IMR-90 (cell line): ENCODE measurements at regions not wholly inside any gene's neighbourhood (a gene's known extent, or its start where the extent isn't known, plus 50 kb on each side); places are given as distances from the start of the nearest gene placed in this dataset.

Experiments
- ATAC-seq: fragments of 200-7000 bp; cut with Tn5 transposase; 2 replicates; pipeline ENCODE4 v1.9.1; 2020; ENCODE audit warnings: low read depth, mild to moderate bottlenecking, moderate library complexity
- BruUV-seq: library from RNA; stranded (reverse); fragments of 400-500 nt; replicated peaks from 2 replicates; lab custom pipeline; 2021; lab: Mats Ljungman, UMichigan
- CTCF ChIA-PET: fragments of 300-600 bp; formaldehyde crosslinking; extraction: SDS; loops from one replicate; lab custom pipeline; 2021; ENCODE audit warnings: antibody characterized with exemption; lab: Yijun Ruan, JAX
- POLR2A ChIA-PET: fragments of 300-600 bp; sonication (Branson Sonifier 250); formaldehyde crosslinking; loops from one replicate; lab custom pipeline; 2022; ENCODE audit warnings: antibody characterized with exemption; ENCODE audit not compliant: unreplicated experiment; lab: Charles Lee
- DNase-seq: peaks from one replicate; pipeline ENCODE4 v3.0.0; 2013
- H2AFZ ChIP-seq: replicated peaks from 2 replicates; pipeline ENCODE3; 2013; ENCODE audit warnings: low read length, mild to moderate bottlenecking; ENCODE audit not compliant: poor library complexity
- H2AK5ac ChIP-seq: 2 replicates; pipeline ENCODE4 v1.6.1; 2013; ENCODE audit warnings: low read depth, low read length, inconsistent platforms
- H2AK9ac ChIP-seq: replicated peaks from 2 replicates; pipeline ENCODE3; 2013; ENCODE audit warnings: mild to moderate bottlenecking, low read depth, low read length, moderate library complexity; ENCODE audit not compliant: poor library complexity
- H2BK120ac ChIP-seq: 2 replicates; pipeline ENCODE4 v1.6.1; 2013; ENCODE audit warnings: low read depth, low read length, inconsistent platforms
- H2BK15ac ChIP-seq: 3 replicates; pipeline ENCODE4 v1.6.1; 2013; ENCODE audit warnings: low read depth, low read length, inconsistent platforms
- H2BK20ac ChIP-seq: 2 replicates; pipeline ENCODE4 v1.6.1; 2013; ENCODE audit warnings: low read depth, mild to moderate bottlenecking, inconsistent platforms, low read length, moderate library complexity
- H2BK5ac ChIP-seq: 2 replicates; pipeline ENCODE4 v1.6.1; 2013; ENCODE audit warnings: mild to moderate bottlenecking, low read depth, low read length, inconsistent platforms; ENCODE audit not compliant: poor library complexity, severe bottlenecking
- H3K14ac ChIP-seq: replicated peaks from 2 replicates; pipeline ENCODE4 v1.6.1; 2013; ENCODE audit warnings: low read depth, low read length, inconsistent platforms
- H3K18ac ChIP-seq: 2 replicates; pipeline ENCODE4 v1.6.1; 2013; ENCODE audit warnings: low read depth, low read length, control low read depth
- H3K23ac ChIP-seq: 2 replicates; pipeline ENCODE4 v1.6.1; 2013; ENCODE audit warnings: low read depth, low read length, inconsistent platforms
- H3K27ac ChIP-seq: 2 replicates; pipeline ENCODE4 v1.5.1; 2013; ENCODE audit warnings: mild to moderate bottlenecking, control low read depth, low read length; ENCODE audit not compliant: insufficient read depth
- H3K27me3 ChIP-seq: 2 replicates; pipeline ENCODE4 v1.6.1; 2013; ENCODE audit warnings: low read length; ENCODE audit not compliant: control insufficient read depth, insufficient read depth
- H3K36me3 ChIP-seq: 2 replicates; pipeline ENCODE4 v1.6.1; 2013; ENCODE audit warnings: low read length, mixed read lengths; ENCODE audit not compliant: control insufficient read depth, insufficient read depth
- H3K4ac ChIP-seq: 2 replicates; pipeline ENCODE4 v1.6.1; 2013; ENCODE audit warnings: low read depth, low read length, inconsistent platforms
- H3K4me1 ChIP-seq: 2 replicates; pipeline ENCODE4 v1.6.1; 2013; ENCODE audit warnings: low read length, mixed read lengths; ENCODE audit not compliant: control insufficient read depth, insufficient read depth
- H3K4me2 ChIP-seq: 2 replicates; pipeline ENCODE4 v1.6.1; 2013; ENCODE audit warnings: low read depth, mild to moderate bottlenecking, control low read depth, low read length, moderate library complexity
- H3K4me3 ChIP-seq: 2 replicates; pipeline ENCODE4 v1.5.1; 2013; ENCODE audit warnings: low read depth, mild to moderate bottlenecking, control low read depth, low read length, moderate library complexity; ENCODE audit not compliant: insufficient read depth
- H3K56ac ChIP-seq: 2 replicates; pipeline ENCODE4 v1.6.1; 2013; ENCODE audit warnings: low read length, inconsistent platforms; ENCODE audit not compliant: insufficient read depth; ENCODE audit errors: extremely low read depth
- H3K79me1 ChIP-seq, 2 experiments: 2 replicates each; pipeline ENCODE4 v1.6.1; 2013; ENCODE audit warnings: low read length in 2 of 2, inconsistent platforms in 1 of 2, low read depth in 1 of 2
- H3K9ac ChIP-seq: 2 replicates; pipeline ENCODE4 v1.6.1; 2013; ENCODE audit warnings: low read depth, low read length, control low read depth
- H3K9me1 ChIP-seq: 2 replicates; pipeline ENCODE4 v1.6.1; 2013; ENCODE audit warnings: low read length, inconsistent platforms; ENCODE audit not compliant: insufficient read depth
- H3K9me3 ChIP-seq: 2 replicates; pipeline ENCODE4 v1.6.1; 2013; ENCODE audit warnings: low read length; ENCODE audit not compliant: control insufficient read depth, insufficient read depth
- H4K20me1 ChIP-seq: 2 replicates; pipeline ENCODE4 v1.6.1; 2013; ENCODE audit warnings: low read length, inconsistent platforms; ENCODE audit not compliant: insufficient read depth
- H4K5ac ChIP-seq: 2 replicates; pipeline ENCODE4 v1.6.1; 2013; ENCODE audit warnings: mild to moderate bottlenecking, low read depth, low read length, control low read depth
- H4K8ac ChIP-seq, 2 experiments: 2 replicates each; pipeline ENCODE4 v1.6.1; 2013; ENCODE audit warnings: low read depth in 2 of 2, low read length in 2 of 2, control low read depth in 1 of 2, inconsistent platforms in 1 of 2
- H4K91ac ChIP-seq: 2 replicates; pipeline ENCODE4 v1.6.1; 2013; ENCODE audit warnings: low read depth, low read length, inconsistent platforms; ENCODE audit not compliant: insufficient read depth
- BHLHE40 ChIP-seq: fragments of 150-350 bp; IDR thresholded peaks from 2 replicates; pipeline ENCODE4 v1.6.1; 2016; ENCODE audit warnings: mild to moderate bottlenecking, low read depth, low read length
- CEBPB ChIP-seq: IDR thresholded peaks from 2 replicates; pipeline ENCODE4 v1.6.1; 2012; ENCODE audit warnings: low read depth, low read length, improper control_type of control experiment
- CHD1 ChIP-seq: IDR thresholded peaks from 2 replicates; pipeline ENCODE4 v1.6.1; 2012; ENCODE audit warnings: low read depth, low read length, improper control_type of control experiment
- CTCF ChIP-seq: conservative IDR thresholded peaks from 2 replicates; pipeline ENCODE4 v1.5.1; 2012; ENCODE audit warnings: mild to moderate bottlenecking, low read depth, low read length, improper control_type of control experiment
- ELK1 ChIP-seq: fragments of 150-350 bp; IDR thresholded peaks from 2 replicates; pipeline ENCODE4 v1.6.1; 2016; ENCODE audit warnings: low read depth, mild to moderate bottlenecking, low read length, moderate library complexity, borderline replicate concordance
- FOS ChIP-seq: fragments of 150-350 bp; IDR thresholded peaks from 2 replicates; pipeline ENCODE4 v1.6.1; 2016; ENCODE audit warnings: low read depth, low read length
- MAFK ChIP-seq: IDR thresholded peaks from 2 replicates; pipeline ENCODE4 v1.6.1; 2012; ENCODE audit warnings: low read depth, low read length, improper control_type of control experiment
- MAZ ChIP-seq: IDR thresholded peaks from 2 replicates; pipeline ENCODE4 v1.6.1; 2012; ENCODE audit warnings: low read depth, mild to moderate bottlenecking, low read length, improper control_type of control experiment, moderate library complexity, borderline replicate concordance
- POLR2A ChIP-seq: IDR thresholded peaks from 2 replicates; pipeline ENCODE4 v1.6.1; 2012; ENCODE audit warnings: mild to moderate bottlenecking, low read depth, low read length
- SMC3 ChIP-seq: fragments of 150-350 bp; IDR thresholded peaks from 2 replicates; pipeline ENCODE4 v1.6.1; 2016; ENCODE audit warnings: low read depth, mild to moderate bottlenecking, antibody characterized with exemption, low read length, moderate library complexity
- USF2 ChIP-seq: fragments of 150-350 bp; IDR thresholded peaks from 2 replicates; pipeline ENCODE4 v1.6.1; 2017; ENCODE audit warnings: mild to moderate bottlenecking, antibody characterized with exemption, low read length, low read depth
- WGBS, 2 experiments: methylation state at CpG; one replicate each; pipeline versions ENCODE4 v1.1.5 to v1.1.7; 2013; ENCODE audit warnings: missing lambda C conversion rate in 2 of 2; ENCODE audit not compliant: insufficient read length in 1 of 2; ENCODE audit errors: extremely low coverage in 2 of 2; 5-methylcytosine and 5-hydroxymethylcytosine counted together
- dilution Hi-C: fragments of 300-500 bp; cut with HindIII; formaldehyde crosslinking; loops from one replicate; pipeline ENCODE4 v1.14.3; 2018; ENCODE audit warnings: low sequenced_read_pairs; ENCODE audit not compliant: unreplicated experiment
- in situ Hi-C: fragments of 300-500 bp; cut with MboI; formaldehyde crosslinking; loops from 3 replicates; pipeline ENCODE4 v1.14.3; 2019; ENCODE audit warnings: low sequenced_read_pairs, inconsistent platforms, mixed read lengths
- intact Hi-C: fragments of 100-400 bp; cut with micrococcal nuclease; formaldehyde crosslinking; loops from 2 replicates; pipeline ENCODE4 v1.10.0; 2022

GRCh38 chr22:22803285-22803853, 84.2 kb upstream of the IGLL5 start:
- H3K9me1 ChIP-seq, result no peaks in the 10 kb centered on the region
- H2BK5ac ChIP-seq, result no peak overlapping the region
- no peak overlapping the region for H4K91ac ChIP-seq
- H3K4me1 ChIP-seq, result no peaks in the 10 kb centered on the region
- H3K9me3 ChIP-seq, result no peaks in the 10 kb centered on the region; the same call in 1 of the 2 replicates
- H3K4me3 ChIP-seq, result no peak overlapping the region
- H2AFZ ChIP-seq, result no peak overlapping the region
- no peak overlapping the region for H2AK9ac ChIP-seq
- TF ChIP-seq USF2 (no peak), POLR2A (no peak), BHLHE40 (no peak), CEBPB (no peak), CTCF (no peak), CHD1 (no peak), ELK1 (no peak), MAZ (no peak), FOS (no peak), MAFK (no peak), SMC3 (no peak)
- H2BK120ac ChIP-seq, result no peak overlapping the region
- H3K27me3 ChIP-seq, result peaks cover 1% of the 10 kb centered on the region
- no TSS peak for BruUV-seq
- H2BK15ac ChIP-seq, result no peak overlapping the region
- CTCF ChIA-PET, result no interaction called here
- no peak overlapping the region for H2BK20ac ChIP-seq
- no peak overlapping the region for H2AK5ac ChIP-seq
- no peak overlapping the region for H4K5ac ChIP-seq
- no peak for DNase-seq
- H3K27ac ChIP-seq, result no peak overlapping the region
- H3K79me1 ChIP-seq, result no peaks in the 10 kb centered on the region
- in situ Hi-C loops, result no loop called here
- H4K20me1 ChIP-seq, result no peaks in the 10 kb centered on the region
- H4K8ac ChIP-seq, result no peak overlapping the region
- no peak overlapping the region for H3K23ac ChIP-seq
- no peak for ATAC-seq
- intact Hi-C loops, result no loop called here
- H3K18ac ChIP-seq, result no peak overlapping the region
- no peak overlapping the region for H3K4ac ChIP-seq
- H3K9ac ChIP-seq, result no peak overlapping the region
- POLR2A ChIA-PET, result no interaction called here
- 0% methylated on average over 1 of the region's 3 CpGs; no CpG with 5 or more reads in 1 of the 2 experiments for whole genome bisulfite sequencing, 2 experiments
- no peak overlapping the region for H3K56ac ChIP-seq
- no peaks in the 10 kb centered on the region for H3K36me3 ChIP-seq
- dilution Hi-C loops, result no loop called here
- no peak overlapping the region for H3K4me2 ChIP-seq
- H3K14ac ChIP-seq, result no peak overlapping the region
